PC-9 (cell line): ENCODE measurements at regions not wholly inside any gene's neighbourhood (a gene's known extent, or its start where the extent isn't known, plus 50 kb on each side); places are given as distances from the start of the nearest gene placed in this dataset.

Experiments used
- BruUV-seq: library from RNA; stranded (reverse); fragments of 400-500 nt; replicated peaks from 2 replicates; lab custom pipeline; 2021; lab: Mats Ljungman, UMichigan
- CTCF ChIA-PET: fragments of 300-600 bp; sonication (Branson Sonifier 250); formaldehyde crosslinking; loops from one replicate; lab custom pipeline; 2022; ENCODE audit warnings: antibody characterized with exemption; lab: Charles Lee
- POLR2A ChIA-PET: fragments of 300-600 bp; sonication (Branson Sonifier 250); formaldehyde crosslinking; loops from one replicate; lab custom pipeline; 2022; ENCODE audit warnings: antibody characterized with exemption; ENCODE audit not compliant: unreplicated experiment; lab: Charles Lee
- DNase-seq, 2 experiments: peaks; one replicate each; pipeline versions ENCODE4 v3.0.0 to v3.0.0-alpha.2; 2015 to 2022; ENCODE audit warnings: mixed read lengths in 1 of 2
- H2AFZ ChIP-seq: fragments of 200-600 bp; sonication (generic); 2 replicates; pipeline ENCODE4 v1.8.1; 2017; ENCODE audit warnings: antibody characterized with exemption
- H3F3A ChIP-seq: fragments of 200-600 bp; sonication (generic); 2 replicates; pipeline ENCODE4 v1.8.1; 2017; ENCODE audit warnings: antibody characterized with exemption, mild to moderate bottlenecking, low read depth; ENCODE audit not compliant: insufficient read depth
- H3K27ac ChIP-seq: fragments of 200-600 bp; sonication (generic); 2 replicates; pipeline ENCODE4 v1.6.1; 2016; ENCODE audit warnings: mixed run types
- H3K27me3 ChIP-seq: fragments of 200-600 bp; sonication (generic); 2 replicates; pipeline ENCODE4 v1.6.1; 2016; ENCODE audit warnings: low read depth, mixed run types; ENCODE audit not compliant: insufficient read depth
- H3K36me3 ChIP-seq: fragments of 200-600 bp; sonication (generic); 2 replicates; pipeline ENCODE4 v1.6.1; 2016; ENCODE audit warnings: low read depth, mixed run types
- H3K4me1 ChIP-seq: fragments of 200-600 bp; sonication (generic); replicated peaks from 2 replicates; pipeline ENCODE4 v1.6.1; 2016; ENCODE audit warnings: mixed run types; ENCODE audit not compliant: insufficient read depth
- H3K4me2 ChIP-seq: fragments of 200-600 bp; sonication (generic); 2 replicates; pipeline ENCODE4 v1.6.1; 2017; ENCODE audit warnings: mixed run types
- H3K4me3 ChIP-seq: fragments of 200-600 bp; sonication (generic); 2 replicates; pipeline ENCODE4 v1.6.1; 2016; ENCODE audit warnings: mixed run types
- H3K79me2 ChIP-seq: fragments of 200-600 bp; sonication (generic); 2 replicates; pipeline ENCODE4 v1.6.1; 2017; ENCODE audit warnings: low read depth, mixed run types
- H3K9me2 ChIP-seq: fragments of 200-600 bp; sonication (generic); 2 replicates; pipeline ENCODE4 v1.8.1; 2017; ENCODE audit warnings: mild to moderate bottlenecking; ENCODE audit not compliant: insufficient read depth
- H3K9me3 ChIP-seq: fragments of 200-600 bp; sonication (generic); 2 replicates; pipeline ENCODE4 v1.8.1; 2016; ENCODE audit warnings: low read depth; ENCODE audit not compliant: insufficient read depth
- H4K20me1 ChIP-seq: fragments of 200-600 bp; sonication (generic); 2 replicates; pipeline ENCODE4 v1.8.1; 2017; ENCODE audit not compliant: insufficient read depth
- CTCF ChIP-seq: fragments of 200-600 bp; sonication (generic); conservative IDR thresholded peaks from 2 replicates; pipeline ENCODE4 v1.6.1; 2017; ENCODE audit warnings: mixed run types, antibody characterized with exemption, mild to moderate bottlenecking, moderate library complexity
- EZH2 ChIP-seq: fragments of 200-600 bp; sonication (generic); IDR thresholded peaks from 2 replicates; pipeline ENCODE4 v1.8.0; 2017; ENCODE audit warnings: antibody characterized with exemption, low read depth
- intact Hi-C: fragments of 100-400 bp; cut with micrococcal nuclease; formaldehyde crosslinking; loops from one replicate; pipeline ENCODE4 v1.10.0; 2022; ENCODE audit not compliant: unreplicated experiment

GRCh38 chr3:135366816-135367215 is 571.8 kb downstream of the EPHB1 start:
- Histone ChIP-seq H3K79me2 (no peaks in the 10 kb centered on the region), H3K27ac (no peak overlapping the region), H3K36me3 (no peaks in the 10 kb centered on the region), H3K9me2 (no peaks in the 10 kb centered on the region), H3K4me1 (no peaks in the 10 kb centered on the region), H3K4me3 (no peak overlapping the region), H2AFZ (no peak overlapping the region), H3F3A (no peaks in the 10 kb centered on the region), H4K20me1 (no peaks in the 10 kb centered on the region), H3K9me3 (no peaks in the 10 kb centered on the region), H3K27me3 (no peaks in the 10 kb centered on the region), H3K4me2 (no peak overlapping the region)
- no TSS peak for BruUV-seq
- CTCF ChIA-PET = no interaction called here
- no peak for TF ChIP-seq CTCF
- no peak for TF ChIP-seq EZH2
- DNase-seq = no peak
- POLR2A ChIA-PET = no interaction called here
- intact Hi-C loops = no loop called here

- no peaks in the 10 kb centered on the region for H3K36me3 ChIP-seq
- BruUV-seq = no TSS peak
- no peaks in the 10 kb centered on the region for H3K9me3 ChIP-seq
- ChIA-PET POLR2A (no interaction called here), CTCF (no interaction called here)
- no peak for DNase-seq
- no peak overlapping the region for H3K27ac ChIP-seq
- TF ChIP-seq EZH2 = no peak
- no peak for TF ChIP-seq CTCF
- no peak overlapping the region for H3K4me2 ChIP-seq
- H2AFZ ChIP-seq = no peak overlapping the region
- H3K27me3 ChIP-seq = no peaks in the 10 kb centered on the region
- no peaks in the 10 kb centered on the region for H3F3A ChIP-seq
- H3K9me2 ChIP-seq = no peaks in the 10 kb centered on the region
- no peaks in the 10 kb centered on the region for H4K20me1 ChIP-seq
- intact Hi-C loops = no loop called here
- H3K79me2 ChIP-seq = no peaks in the 10 kb centered on the region
- no peak overlapping the region for H3K4me3 ChIP-seq
- H3K4me1 ChIP-seq = no peaks in the 10 kb centered on the region
Observed at GRCh38 chr3:135368316-135368715, 573.3 kb downstream of the EPHB1 start.

DNA sequence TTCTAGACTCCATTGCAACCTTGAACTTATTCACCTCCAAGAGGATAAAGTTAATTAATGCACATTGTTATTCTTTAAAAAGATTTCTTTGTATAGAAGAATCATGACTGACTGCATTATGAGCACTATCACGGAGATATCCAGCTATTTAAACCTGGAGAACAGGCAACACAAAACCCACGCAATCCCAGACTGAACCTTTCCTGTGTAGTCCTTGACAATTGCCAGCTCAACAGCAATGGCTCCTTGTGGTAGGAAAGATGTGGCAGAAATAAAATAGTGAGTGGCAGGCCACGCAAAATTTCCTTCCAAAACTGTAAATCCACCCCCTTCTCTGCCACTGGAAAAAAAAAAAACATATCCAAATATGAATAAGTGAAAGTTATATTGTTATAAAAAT is 573.7 kb downstream of the EPHB1 start:
- Histone ChIP-seq H4K20me1 (no peaks in the 10 kb centered on the region), H3K9me2 (no peaks in the 10 kb centered on the region), H3K79me2 (no peaks in the 10 kb centered on the region), H3K4me1 (no peaks in the 10 kb centered on the region), H3K27ac (no peak overlapping the region), H3F3A (no peaks in the 10 kb centered on the region), H3K9me3 (no peaks in the 10 kb centered on the region), H3K4me2 (no peak overlapping the region), H3K27me3 (no peaks in the 10 kb centered on the region), H3K4me3 (no peak overlapping the region), H3K36me3 (no peaks in the 10 kb centered on the region), H2AFZ (no peak overlapping the region)
- intact Hi-C loops = no loop called here
- TF ChIP-seq CTCF = no peak
- TF ChIP-seq EZH2 = no peak
- BruUV-seq = no TSS peak
- no peak for DNase-seq
- ChIA-PET CTCF (no interaction called here), POLR2A (no interaction called here)
